ENCODE measurements at regions not wholly inside any gene's neighbourhood (a gene's known extent, or its start where the extent isn't known, plus 50 kb on each side); places are given as distances from the start of the nearest gene placed in this dataset.
"Not testable (repeated sequence)": the region's sequence is repeated elsewhere in the genome, so short reads cannot be mapped to it uniquely, and the experiment has no call there.

DNA sequence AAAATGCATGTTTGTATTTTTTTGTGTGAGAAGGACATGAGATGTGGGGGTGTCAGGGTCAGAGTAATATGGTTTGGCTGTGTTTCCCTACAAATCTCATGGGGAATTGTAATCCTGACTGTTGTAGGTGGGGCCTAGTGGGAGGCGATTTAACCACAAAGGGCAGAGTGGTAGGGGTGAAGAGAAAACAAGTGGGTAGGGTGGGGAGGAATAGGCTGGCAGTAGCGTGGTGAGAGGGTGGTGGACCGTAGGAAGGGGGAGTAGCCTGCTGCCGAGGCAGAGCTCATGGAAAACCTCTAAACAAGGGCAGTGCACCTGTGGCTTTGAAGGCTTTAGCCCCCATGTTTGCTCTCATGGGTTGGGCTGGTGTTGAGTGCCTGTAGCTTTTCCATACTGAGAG lies 152.8 kb upstream of the ZNF519 start (continued):
- TF ChIP-seq SKIL (IDR thresholded peaks at IDR 0.05; ENCODE audit: low read depth, poor library complexity, severe bottlenecking) (no peak), STAT3 (IDR thresholded peaks at IDR 0.05; ENCODE audit: low read depth, low read length) (no peak), NFIC (IDR thresholded peaks at IDR 0.05; ENCODE audit: low read depth, low read length) (no peak), BRCA1 (IDR thresholded peaks at IDR 0.05; ENCODE audit: low read depth, low read length) (no peak), ZNF207 (IDR thresholded peaks at IDR 0.05; ENCODE audit: borderline replicate concordance) (no peak), ZZZ3 (IDR thresholded peaks at IDR 0.05; ENCODE audit: control insufficient read depth, insufficient read length, low read depth) (no peak), SRF (IDR thresholded peaks at IDR 0.05; ENCODE audit: low read depth in 2 of 2, low read length in 2 of 2) (no peak), CTCF (IDR thresholded peaks at IDR 0.05 in 2 of 3, conservative IDR thresholded peaks at IDR 0.05 in 1 of 3; ENCODE audit: control insufficient read depth in 2 of 3, extremely low read depth in 1 of 3, insufficient read depth in 1 of 3, low read depth in 3 of 3, low read length in 3 of 3) (no peak), RAD51 (IDR thresholded peaks at IDR 0.05) (no peak), HDAC2 (IDR thresholded peaks at IDR 0.05) (no peak), MEF2A (IDR thresholded peaks at IDR 0.05; ENCODE audit: insufficient read depth, low read depth, low read length) (no peak), NRF1 (conservative IDR thresholded peaks at IDR 0.05; ENCODE audit: low read depth, low read length) (no peak)
- TF ChIP-seq, protein P1, sequence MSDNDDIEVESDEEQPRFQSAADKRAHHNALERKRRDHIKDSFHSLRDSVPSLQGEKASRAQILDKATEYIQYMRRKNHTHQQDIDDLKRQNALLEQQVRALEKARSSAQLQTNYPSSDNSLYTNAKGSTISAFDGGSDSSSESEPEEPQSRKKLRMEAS (IDR thresholded peaks at IDR 0.05; ENCODE audit: low read depth, low read length), result no peak
- TF ChIP-seq, protein P2, sequence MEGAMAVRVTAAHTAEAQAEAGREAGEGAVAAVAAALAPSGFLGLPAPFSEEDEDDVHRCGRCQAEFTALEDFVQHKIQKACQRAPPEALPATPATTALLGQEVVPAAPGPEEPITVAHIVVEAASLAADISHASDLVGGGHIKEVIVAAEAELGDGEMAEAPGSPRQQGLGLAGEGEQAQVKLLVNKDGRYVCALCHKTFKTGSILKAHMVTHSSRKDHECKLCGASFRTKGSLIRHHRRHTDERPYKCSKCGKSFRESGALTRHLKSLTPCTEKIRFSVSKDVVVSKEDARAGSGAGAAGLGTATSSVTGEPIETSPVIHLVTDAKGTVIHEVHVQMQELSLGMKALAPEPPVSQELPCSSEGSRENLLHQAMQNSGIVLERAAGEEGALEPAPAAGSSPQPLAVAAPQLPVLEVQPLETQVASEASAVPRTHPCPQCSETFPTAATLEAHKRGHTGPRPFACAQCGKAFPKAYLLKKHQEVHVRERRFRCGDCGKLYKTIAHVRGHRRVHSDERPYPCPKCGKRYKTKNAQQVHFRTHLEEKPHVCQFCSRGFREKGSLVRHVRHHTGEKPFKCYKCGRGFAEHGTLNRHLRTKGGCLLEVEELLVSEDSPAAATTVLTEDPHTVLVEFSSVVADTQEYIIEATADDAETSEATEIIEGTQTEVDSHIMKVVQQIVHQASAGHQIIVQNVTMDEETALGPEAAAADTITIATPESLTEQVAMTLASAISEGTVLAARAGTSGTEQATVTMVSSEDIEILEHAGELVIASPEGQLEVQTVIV (IDR thresholded peaks at IDR 0.05; ENCODE audit: borderline replicate concordance, partially characterized antibody), result no peak

DNA sequence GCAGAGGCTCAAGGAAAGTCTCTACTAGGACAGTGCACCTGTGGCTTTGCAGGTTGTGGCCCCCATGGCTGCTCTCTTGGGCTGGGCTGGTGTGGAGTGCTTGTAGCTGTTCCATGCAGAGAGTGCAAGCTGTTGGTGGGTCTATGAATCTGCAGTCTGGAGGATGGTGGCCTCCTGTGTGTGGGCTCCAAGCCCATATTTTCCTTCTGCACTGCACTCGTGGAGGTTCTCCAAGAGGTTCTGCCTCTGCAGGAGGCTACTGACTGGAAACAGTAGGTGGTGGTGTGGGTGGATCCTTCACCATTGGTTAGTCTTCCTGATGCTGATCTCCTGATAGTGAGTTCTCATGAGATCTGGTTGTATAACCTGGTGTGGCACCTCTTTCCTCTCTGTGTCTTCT lies 143.2 kb upstream of the ZNF519 start:
- RAD21 ChIA-PET (ENCODE audit: unreplicated experiment); POLR2A ChIA-PET; SMC1A ChIA-PET (ENCODE audit: uncharacterized antibody, unreplicated experiment); H3K4me3 ChIP-seq; H3K9me3 ChIP-seq (replicated peaks; ENCODE audit: control insufficient read depth, insufficient read depth, low read length); H3K9ac ChIP-seq (ENCODE audit: control insufficient read depth, insufficient read depth, low read length); in situ Hi-C loops (cut with MboI); H3K4me2 ChIP-seq (ENCODE audit: control insufficient read depth, insufficient read depth); H3K4me1 ChIP-seq (ENCODE audit: control insufficient read depth, insufficient read depth, low read length); H2AFZ ChIP-seq (ENCODE audit: control insufficient read depth, low read depth, low read length); CTCF ChIA-PET; H3K79me2 ChIP-seq (ENCODE audit: control insufficient read depth, insufficient read depth, low read length); BruUV-seq (replicated peaks); FAIRE-seq; ATAC-seq; intact Hi-C loops (cut with micrococcal nuclease; ENCODE audit: unreplicated experiment); H3K27ac ChIP-seq (ENCODE audit: control insufficient read depth, insufficient read depth); H3K27me3 ChIP-seq (replicated peaks in 1 of 2; ENCODE audit: control insufficient read depth in 2 of 2, insufficient read depth in 2 of 2, low read length in 1 of 2); H4K20me1 ChIP-seq (ENCODE audit: control insufficient read depth, insufficient read depth); H3K36me3 ChIP-seq (ENCODE audit: control insufficient read depth in 2 of 2, insufficient read depth in 2 of 2, low read length in 1 of 2); DNase-seq (ENCODE audit: low read depth, low spot score): not testable (repeated sequence)
- WGBS (ENCODE audit: insufficient coverage, insufficient replicate concordance, low lambda C conversion rate, missing lambda C conversion rate), result 0% methylated on average over 1 of the region's 1 CpG
